ENCODE measurements at regions not wholly inside any gene's neighbourhood (a gene's known extent, or its start where the extent isn't known, plus 50 kb on each side); places are given as distances from the start of the nearest gene placed in this dataset.
A peak's percentile ranks its signal among the peaks of the same experiment; 100 is the strongest.
"Not testable (repeated sequence)": the region's sequence is repeated elsewhere in the genome, so short reads cannot be mapped to it uniquely, and the experiment has no call there.

DNA sequence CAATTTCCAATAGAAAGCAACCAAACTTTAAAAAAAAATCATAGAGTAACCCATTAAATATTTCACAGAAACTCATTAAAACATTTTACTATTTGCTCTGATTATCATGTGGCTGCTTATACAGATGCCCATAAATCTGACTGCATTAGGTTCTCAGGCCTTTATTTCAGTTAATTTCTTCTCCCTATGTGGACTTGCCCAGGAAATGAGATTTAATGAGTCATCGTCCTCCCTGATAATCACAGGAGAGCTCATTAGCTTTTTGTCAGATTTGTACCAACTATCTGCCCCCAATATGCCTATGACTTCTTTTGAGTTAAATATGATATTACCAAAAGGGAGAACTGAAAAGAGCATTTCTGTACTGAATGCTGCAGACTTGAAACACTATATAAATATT is 168.0 kb downstream of the FOXB1 start:
- Mint-ChIP-seq H3K27ac (no peak overlapping the region), H3K27me3 (peaks cover 9 to 15% of the 10 kb centered on the region in 2 donors), H3K36me3 (no peaks in the 10 kb centered on the region), H3K4me3 (no peak overlapping the region), H3K9me3 (no peaks in the 10 kb centered on the region), H3K4me1 (ENCODE audit: low read depth in 2 of 2) (no peaks in the 10 kb centered on the region)
- no peak for DNase-seq (ENCODE audit: low spot score)
- ATAC-seq: no peak

DNA sequence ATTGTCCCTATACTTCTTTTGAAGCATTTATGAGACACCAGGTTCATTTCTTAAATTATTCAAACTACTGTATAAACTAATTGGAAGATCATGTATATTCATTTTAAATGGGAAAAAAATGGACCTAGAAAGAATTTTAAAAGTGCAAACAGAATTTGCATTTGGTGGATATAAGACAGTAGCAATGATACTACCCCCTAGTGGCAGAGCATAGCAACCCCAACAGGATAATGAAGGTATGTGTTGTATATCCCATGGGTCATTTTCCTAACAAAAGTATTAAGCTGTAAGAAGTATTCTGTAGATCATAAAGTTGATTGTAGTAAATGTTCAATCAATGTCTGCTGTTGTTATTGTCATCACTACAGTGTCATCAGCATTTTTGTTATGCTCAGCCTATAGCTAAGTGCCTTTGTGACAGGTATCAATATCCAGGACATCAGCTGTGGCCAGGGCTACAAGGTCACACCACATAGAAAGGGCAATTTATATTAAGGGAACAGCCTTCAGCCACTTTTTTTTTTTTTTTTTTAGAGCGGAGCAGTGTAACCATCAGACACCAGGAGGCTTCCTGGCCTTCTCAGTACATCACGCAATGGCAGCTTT is 175.8 kb downstream of the FOXB1 start:
- ATAC-seq (no peak), DNase-seq (ENCODE audit: low spot score) (no peak)
- Mint-ChIP-seq H3K4me3 (no peak overlapping the region), H3K27ac (no peak overlapping the region), H3K27me3 (peaks cover 24 to 49% of the 10 kb centered on the region in 2 donors), H3K9me3 (no peaks in the 10 kb centered on the region), H3K36me3 (no peaks in the 10 kb centered on the region), H3K4me1 (ENCODE audit: low read depth in 2 of 2) (no peaks in the 10 kb centered on the region)

DNA sequence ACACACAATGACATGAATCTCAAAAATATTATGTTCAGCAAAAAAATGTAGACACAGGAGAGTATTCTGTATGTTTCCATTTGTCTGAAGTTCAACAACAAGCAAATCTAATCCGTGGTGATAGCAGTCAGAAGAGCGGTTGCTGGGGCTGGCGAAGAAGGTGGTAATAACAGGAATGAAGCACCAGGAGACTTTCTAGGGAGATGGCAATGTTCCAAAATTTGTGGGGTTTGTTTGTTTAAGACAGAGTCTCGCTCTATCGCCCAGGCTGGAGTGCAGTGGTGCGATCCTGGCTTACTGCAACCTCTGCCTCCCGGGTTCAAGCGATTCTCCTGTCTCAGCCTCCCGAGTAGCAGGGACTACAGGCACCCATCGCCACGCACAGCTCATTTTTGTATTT is 177.8 kb downstream of the FOXB1 start:
- not testable (repeated sequence) for H3K4me1 Mint-ChIP-seq (ENCODE audit: low read depth in 2 of 2); H3K9me3 Mint-ChIP-seq; H3K4me3 Mint-ChIP-seq; ATAC-seq; H3K27ac Mint-ChIP-seq; DNase-seq (ENCODE audit: low spot score); H3K36me3 Mint-ChIP-seq
- H3K27me3 Mint-ChIP-seq: peaks cover 18 to 45% of the 10 kb centered on the region in 2 donors

DNA sequence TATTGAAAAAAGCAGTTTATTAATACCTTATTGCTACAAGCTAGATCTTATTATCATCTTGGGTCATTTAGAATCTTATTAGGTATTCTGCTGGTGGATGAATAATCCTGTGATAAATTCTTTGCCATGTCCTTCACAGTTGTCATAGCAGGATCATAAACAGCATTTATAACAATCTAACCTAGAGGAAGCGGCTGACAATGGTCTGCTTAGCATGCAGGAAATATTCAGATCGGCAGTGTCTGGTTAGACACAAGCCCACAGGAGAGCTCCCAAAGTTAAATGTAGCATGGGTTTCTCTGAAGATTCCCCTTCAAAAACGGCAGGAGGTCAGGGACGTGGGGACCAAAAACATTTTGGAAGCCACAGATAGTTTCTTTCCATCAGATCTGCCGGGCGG is 179.3 kb downstream of the FOXB1 start:
- DNase-seq (ENCODE audit: low spot score): no peak
- H3K27ac Mint-ChIP-seq: no peak overlapping the region
- no peaks in the 10 kb centered on the region for H3K9me3 Mint-ChIP-seq
- no peaks in the 10 kb centered on the region for H3K36me3 Mint-ChIP-seq
- H3K4me3 Mint-ChIP-seq: no peak overlapping the region
- peaks cover 12 to 46% of the 10 kb centered on the region in 2 donors for H3K27me3 Mint-ChIP-seq
- no peak for ATAC-seq
- H3K4me1 Mint-ChIP-seq (ENCODE audit: low read depth in 2 of 2): no peaks in the 10 kb centered on the region

DNA sequence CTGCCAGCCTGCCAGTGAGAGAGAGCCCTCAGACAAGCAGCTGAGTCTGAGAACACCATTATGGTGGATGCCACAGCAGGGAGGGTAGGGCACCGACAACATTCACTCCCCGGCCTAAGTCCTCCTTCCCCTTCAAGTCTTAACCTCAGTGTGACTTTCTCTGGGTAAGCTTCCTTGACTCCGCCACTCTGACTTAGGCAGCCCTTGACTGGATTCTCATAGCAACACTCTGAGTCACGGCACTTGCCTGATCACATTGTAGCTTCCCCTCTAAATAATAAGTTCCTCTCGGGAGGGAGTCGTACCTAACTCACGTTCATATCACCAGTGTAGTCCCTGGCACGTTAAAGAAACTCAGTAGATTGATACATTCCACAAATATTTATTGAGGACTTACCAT is 180.5 kb downstream of the FOXB1 start:
- no peak for DNase-seq (ENCODE audit: low spot score)
- Mint-ChIP-seq H3K27ac (no peak overlapping the region), H3K4me3 (no peak overlapping the region), H3K9me3 (no peaks in the 10 kb centered on the region), H3K27me3 (peaks cover 11 to 47% of the 10 kb centered on the region in 2 donors), H3K4me1 (ENCODE audit: low read depth in 2 of 2) (no peaks in the 10 kb centered on the region), H3K36me3 (no peaks in the 10 kb centered on the region)
- peak in 1 of 2 donors; percentile 32 for ATAC-seq

DNA sequence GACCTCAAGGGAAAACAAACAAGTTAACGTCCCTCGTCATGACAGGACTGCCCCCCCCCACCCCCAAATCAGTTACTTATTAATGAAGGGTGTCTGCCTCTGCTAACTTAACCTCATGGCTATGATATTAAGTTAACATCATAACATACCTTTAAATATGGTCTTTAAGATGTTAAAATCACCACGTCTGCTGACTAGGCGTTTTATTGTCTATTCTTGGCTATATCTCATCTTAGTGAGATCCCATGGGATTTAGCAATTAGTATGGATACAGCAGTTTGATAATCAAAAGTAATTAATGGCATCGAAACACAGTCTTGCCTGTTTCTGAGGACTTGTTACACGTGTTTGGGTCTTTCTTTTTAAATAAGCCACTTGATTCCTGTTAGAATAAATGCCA is 186.9 kb downstream of the FOXB1 start:
- Mint-ChIP-seq H3K4me3 (no peak overlapping the region), H3K9me3 (no peaks in the 10 kb centered on the region), H3K27me3 (peaks cover 28 to 50% of the 10 kb centered on the region in 2 donors), H3K27ac (no peak overlapping the region), H3K36me3 (no peaks in the 10 kb centered on the region), H3K4me1 (ENCODE audit: low read depth in 2 of 2) (no peaks in the 10 kb centered on the region)
- no peak for DNase-seq (ENCODE audit: low spot score)
- no peak for ATAC-seq

DNA sequence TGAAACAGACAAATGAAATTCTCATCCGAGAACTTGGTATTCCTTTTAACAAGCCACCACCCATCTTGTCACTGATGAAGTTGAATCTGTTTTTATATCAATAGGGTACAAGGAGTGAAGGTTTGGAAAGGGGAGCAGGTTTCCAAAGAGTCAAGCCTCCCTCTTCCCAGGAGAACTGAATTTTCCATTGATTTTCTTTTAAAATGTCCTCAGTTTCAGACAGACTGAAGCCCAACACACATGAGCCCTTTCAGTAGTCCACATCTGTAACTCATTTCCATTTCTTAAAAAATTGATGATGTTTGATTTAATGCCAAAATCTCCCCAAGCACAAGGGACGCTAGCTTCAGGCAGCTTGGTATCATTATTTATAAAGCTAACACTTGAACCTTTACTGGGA is 187.7 kb downstream of the FOXB1 start:
- H3K27me3 Mint-ChIP-seq: peaks cover 33 to 58% of the 10 kb centered on the region in 2 donors
- H3K9me3 Mint-ChIP-seq: no peaks in the 10 kb centered on the region
- no peak overlapping the region for H3K27ac Mint-ChIP-seq
- H3K36me3 Mint-ChIP-seq: no peaks in the 10 kb centered on the region
- no peak overlapping the region for H3K4me3 Mint-ChIP-seq
- no peaks in the 10 kb centered on the region for H3K4me1 Mint-ChIP-seq (ENCODE audit: low read depth in 2 of 2)
- DNase-seq (ENCODE audit: low spot score) (no peak), ATAC-seq (no peak)

DNA sequence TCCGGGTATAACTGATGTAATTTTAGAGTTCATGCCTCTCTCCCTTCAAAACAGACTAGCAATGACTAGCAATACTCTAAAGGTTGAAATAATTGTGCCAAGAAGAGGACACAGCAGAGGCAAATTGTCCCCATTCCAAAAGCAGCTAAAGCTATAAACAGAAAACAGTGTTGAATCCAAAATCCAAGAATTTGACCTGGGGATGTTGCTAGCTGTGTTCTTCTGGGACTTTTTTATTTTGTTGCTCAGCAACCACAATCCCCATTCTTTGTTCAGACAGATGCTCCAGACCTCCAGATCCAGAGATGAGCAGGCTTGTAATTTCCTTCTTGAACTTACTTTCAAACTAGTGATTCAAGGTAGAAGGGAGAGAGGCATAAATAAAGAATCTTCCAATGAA is 191.5 kb downstream of the FOXB1 start:
- Mint-ChIP-seq H3K36me3 (no peaks in the 10 kb centered on the region), H3K4me3 (no peak overlapping the region), H3K9me3 (no peaks in the 10 kb centered on the region), H3K27me3 (peaks cover 41 to 66% of the 10 kb centered on the region in 2 donors), H3K4me1 (ENCODE audit: low read depth in 2 of 2) (no peaks in the 10 kb centered on the region), H3K27ac (no peak overlapping the region)
- DNase-seq (ENCODE audit: low spot score) (no peak), ATAC-seq (no peak)

DNA sequence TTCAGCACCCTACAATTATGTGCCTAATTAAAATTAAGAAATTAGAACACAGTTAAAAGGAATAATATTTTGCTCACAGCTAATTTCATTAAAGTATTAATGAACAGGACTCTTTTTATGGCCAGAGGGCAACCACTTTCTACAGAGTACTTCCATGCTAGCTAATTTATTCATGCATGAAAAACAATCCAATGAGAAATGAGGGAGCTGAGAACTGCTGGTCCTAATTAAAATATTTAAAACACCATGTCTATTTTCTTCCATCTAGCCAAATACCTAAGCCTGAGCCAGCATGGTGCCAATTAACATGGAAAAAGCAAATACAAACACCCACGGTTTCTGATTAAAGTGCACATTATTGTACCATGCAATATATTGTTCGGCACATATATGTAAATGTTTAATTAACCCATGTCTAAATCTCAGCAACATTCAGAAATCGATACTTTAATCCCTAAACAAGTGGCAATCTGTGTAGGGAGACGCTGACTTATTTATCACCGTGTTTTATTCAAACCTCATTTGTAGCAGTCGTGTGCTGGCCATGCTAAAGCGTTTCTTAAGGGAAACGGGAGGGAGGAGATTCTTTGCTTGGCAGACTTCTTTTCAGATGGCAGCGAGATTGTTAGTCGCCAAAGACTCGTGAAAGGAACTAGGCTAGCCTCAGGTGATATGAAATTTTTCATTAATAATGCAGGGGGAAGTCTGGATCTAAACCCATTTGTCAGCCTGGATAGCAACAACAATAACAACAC is 193.5 kb downstream of the ANXA2 start:
- H3K4me3 Mint-ChIP-seq: no peak overlapping the region
- no peaks in the 10 kb centered on the region for H3K9me3 Mint-ChIP-seq
- H3K27ac Mint-ChIP-seq: no peak overlapping the region
- H3K4me1 Mint-ChIP-seq (ENCODE audit: low read depth in 2 of 2): no peaks in the 10 kb centered on the region
- no peak for ATAC-seq
- no peak for DNase-seq (ENCODE audit: low spot score)
- H3K27me3 Mint-ChIP-seq: peaks cover 25 to 50% of the 10 kb centered on the region in 2 donors
- no peaks in the 10 kb centered on the region for H3K36me3 Mint-ChIP-seq

DNA sequence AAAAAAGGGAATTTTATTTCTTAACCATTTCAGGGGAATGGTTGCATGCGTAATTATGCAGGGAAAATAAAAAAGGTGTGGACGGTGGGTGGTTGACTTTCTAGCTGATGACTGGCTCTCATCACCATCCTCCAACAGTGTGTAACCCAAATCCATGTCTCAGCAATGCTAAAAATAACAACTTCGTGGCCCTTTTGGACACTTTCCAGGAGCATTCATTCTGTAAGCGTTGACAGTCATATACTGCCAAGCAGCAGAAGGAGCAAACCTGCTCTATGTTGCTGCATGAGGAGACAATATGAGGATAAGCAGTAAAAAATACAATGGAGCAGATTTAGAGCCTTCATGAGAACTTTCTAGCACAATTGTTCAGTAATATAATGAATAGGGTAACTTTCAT is 189.1 kb downstream of the ANXA2 start:
- Mint-ChIP-seq H3K4me1 (ENCODE audit: low read depth in 2 of 2) (no peaks in the 10 kb centered on the region), H3K9me3 (no peaks in the 10 kb centered on the region), H3K27me3 (peaks cover 24 to 39% of the 10 kb centered on the region in 2 donors), H3K4me3 (no peak overlapping the region), H3K36me3 (no peaks in the 10 kb centered on the region), H3K27ac (no peak overlapping the region)
- no peak for DNase-seq (ENCODE audit: low spot score)
- ATAC-seq: no peak

DNA sequence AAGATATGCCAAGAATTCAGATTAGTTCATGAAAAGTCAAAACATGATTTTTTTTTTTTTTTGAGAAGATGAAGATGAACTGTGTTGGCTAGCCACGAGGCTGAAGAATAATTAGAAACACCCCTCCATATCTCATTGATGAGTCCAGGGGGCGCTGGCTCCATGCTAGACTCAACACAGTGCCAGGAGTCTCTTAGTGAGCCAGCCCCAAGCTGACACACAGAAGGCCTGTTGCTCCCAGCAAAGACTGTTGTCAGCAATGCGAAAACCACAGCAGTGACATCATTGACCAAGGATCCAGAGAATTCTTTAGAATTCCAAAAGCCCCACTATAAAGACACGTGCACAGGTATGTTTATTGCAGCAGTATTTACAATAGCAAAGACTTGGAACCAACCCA is 185.2 kb downstream of the ANXA2 start:
- H3K27ac Mint-ChIP-seq: no peak overlapping the region
- H3K4me3 Mint-ChIP-seq: no peak overlapping the region

DNA sequence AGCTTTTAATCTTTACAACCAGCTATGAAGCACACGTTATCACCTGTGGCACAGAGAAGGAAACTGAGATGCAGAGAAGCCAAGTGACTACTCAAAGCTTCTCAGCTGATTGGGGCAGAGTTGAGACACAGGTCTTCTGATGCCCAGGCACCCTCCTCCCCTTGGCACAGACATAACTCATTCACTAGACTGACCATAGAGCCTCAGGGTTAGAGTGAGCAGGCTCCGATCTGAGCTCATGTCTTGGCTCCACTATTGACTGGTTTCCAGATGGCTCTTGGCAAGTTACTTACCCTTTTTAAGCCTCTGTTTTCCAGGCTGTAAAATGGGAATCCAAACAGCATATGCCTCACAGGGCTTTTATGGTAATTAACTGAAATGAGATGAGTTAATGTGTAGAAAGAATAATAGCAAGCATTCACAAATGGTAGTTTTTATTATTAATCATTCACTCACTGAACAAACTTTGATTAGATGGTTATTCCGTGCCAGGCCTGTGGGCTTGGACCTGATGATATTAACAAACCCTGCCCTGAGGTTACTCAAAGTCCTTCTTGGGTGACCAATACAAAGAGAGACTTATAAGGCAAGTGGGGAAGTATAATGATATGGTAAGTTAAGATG is 184.3 kb downstream of the ANXA2 start:
- no peaks in the 10 kb centered on the region for H3K4me1 Mint-ChIP-seq (ENCODE audit: low read depth in 2 of 2)
- DNase-seq (ENCODE audit: low spot score) (no peak), ATAC-seq (no peak)
- peaks cover 30 to 40% of the 10 kb centered on the region in 2 donors for H3K27me3 Mint-ChIP-seq
- no peaks in the 10 kb centered on the region for H3K36me3 Mint-ChIP-seq
- H3K9me3 Mint-ChIP-seq: no peaks in the 10 kb centered on the region
- H3K27ac Mint-ChIP-seq: no peak overlapping the region
- H3K4me3 Mint-ChIP-seq: no peak overlapping the region

More for the DNA sequence above, 185.2 kb downstream of the ANXA2 start:
- DNase-seq (ENCODE audit: low spot score): no peak
- H3K9me3 Mint-ChIP-seq: no peaks in the 10 kb centered on the region
- H3K4me1 Mint-ChIP-seq (ENCODE audit: low read depth in 2 of 2): no peaks in the 10 kb centered on the region
- H3K36me3 Mint-ChIP-seq: no peaks in the 10 kb centered on the region
- H3K27me3 Mint-ChIP-seq: peaks cover 30 to 37% of the 10 kb centered on the region in 2 donors
- ATAC-seq: no peak

DNA sequence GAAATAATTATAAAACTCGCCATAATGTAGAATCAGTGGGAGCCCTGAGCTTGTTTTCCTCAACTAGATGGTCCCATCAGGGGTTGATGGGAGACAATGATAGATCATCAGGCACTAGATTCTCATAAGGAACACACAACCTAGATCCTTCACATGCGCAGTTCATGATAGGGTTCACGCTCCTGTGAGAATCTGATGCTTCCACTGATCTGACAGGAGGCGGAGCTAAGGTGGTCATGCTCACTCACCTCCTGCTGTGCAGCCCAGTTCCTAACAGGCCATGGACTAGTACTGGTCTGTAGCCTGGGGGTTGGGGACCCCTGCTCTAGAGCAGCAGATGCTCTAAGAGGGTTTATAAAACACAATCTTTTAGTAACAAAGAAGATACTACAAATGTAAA is 183.6 kb downstream of the ANXA2 start:
- Mint-ChIP-seq H3K9me3 (no peaks in the 10 kb centered on the region), H3K27me3 (peaks cover 31 to 43% of the 10 kb centered on the region in 2 donors), H3K27ac (no peak overlapping the region), H3K36me3 (no peaks in the 10 kb centered on the region), H3K4me3 (no peak overlapping the region), H3K4me1 (ENCODE audit: low read depth in 2 of 2) (no peaks in the 10 kb centered on the region)
- DNase-seq (ENCODE audit: low spot score) (no peak), ATAC-seq (no peak)

DNA sequence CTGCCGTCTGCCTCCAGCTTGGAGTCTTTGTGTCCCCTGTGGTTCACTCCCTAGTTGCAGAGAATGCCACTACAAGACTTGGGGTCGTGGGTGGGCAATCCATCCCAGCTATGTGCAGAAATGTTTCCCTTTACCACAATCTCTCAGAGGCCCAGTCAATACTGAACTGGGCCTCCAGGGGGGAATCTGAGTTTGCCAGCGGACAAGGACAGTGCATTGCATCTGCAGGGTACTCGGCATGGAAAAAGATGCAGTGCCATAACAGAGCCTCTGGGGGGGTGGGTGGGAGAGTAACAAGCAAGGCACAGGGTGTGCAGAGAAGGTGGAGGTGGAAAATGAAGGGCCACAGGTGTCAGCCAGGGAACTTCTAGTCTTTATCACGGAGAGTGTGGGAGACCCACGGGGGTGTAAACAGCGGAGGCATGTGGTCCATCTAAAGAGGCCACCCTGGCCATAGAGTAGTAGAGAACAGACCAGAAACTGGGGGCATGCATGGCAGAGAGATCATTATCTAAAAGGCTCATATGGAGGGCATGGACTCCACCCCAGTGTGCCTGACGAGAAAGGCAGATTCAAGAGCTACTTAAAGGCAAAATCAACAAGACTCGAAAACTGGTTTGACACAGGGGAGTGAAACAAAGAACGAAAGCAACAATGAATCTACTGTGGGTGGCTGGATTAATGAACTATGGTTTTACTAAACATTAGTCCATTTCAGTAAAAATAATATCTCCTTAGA is 182.4 kb downstream of the ANXA2 start:
- DNase-seq (ENCODE audit: low spot score) (no peak), ATAC-seq (no peak)
- no peak overlapping the region for H3K4me3 Mint-ChIP-seq
- H3K9me3 Mint-ChIP-seq: no peaks in the 10 kb centered on the region
- H3K36me3 Mint-ChIP-seq: no peaks in the 10 kb centered on the region
- H3K27me3 Mint-ChIP-seq: peaks cover 36 to 46% of the 10 kb centered on the region in 2 donors
- H3K4me1 Mint-ChIP-seq (ENCODE audit: low read depth in 2 of 2): no peaks in the 10 kb centered on the region
- H3K27ac Mint-ChIP-seq: no peak overlapping the region
